Activated T-cell treated with anti-CD3 and anti-CD28 coated beads for 4 hours (primary cell): ENCODE measurements at regions not wholly inside any gene's neighbourhood (a gene's known extent, or its start where the extent isn't known, plus 50 kb on each side); places are given as distances from the start of the nearest gene placed in this dataset.

Source experiments
- DNase-seq: peaks from one replicate; pipeline ENCODE4 v3.0.0-alpha.2; 2020

GRCh38 chr13:72153272-72153671, 286.3 kb upstream of the DACH1 start:
- no peak for DNase-seq

GRCh38 chr13:72151241-72151640, 284.2 kb upstream of the DACH1 start:
- no peak for DNase-seq

- no peak for DNase-seq
Observed at GRCh38 chr13:72150502-72150901, 283.5 kb upstream of the DACH1 start.

GRCh38 chr13:72149701-72150100, 282.7 kb upstream of the DACH1 start:
- no peak for DNase-seq

- no peak for DNase-seq
Observed at GRCh38 chr13:72146816-72147215, 279.8 kb upstream of the DACH1 start.

GRCh38 chr13:72145383-72145782, 278.4 kb upstream of the DACH1 start:
- no peak for DNase-seq

GRCh38 chr13:72144636-72145035, 277.6 kb upstream of the DACH1 start:
- no peak for DNase-seq

- DNase-seq, result no peak
Observed at GRCh38 chr13:72141855-72142519, 275.0 kb upstream of the DACH1 start.

GRCh38 chr13:72139192-72139591, 272.2 kb upstream of the DACH1 start:
- no peak for DNase-seq

GRCh38 chr13:72132075-72132474, 265.1 kb upstream of the DACH1 start:
- DNase-seq, result no peak

GRCh38 chr13:72129117-72129516, 262.1 kb upstream of the DACH1 start:
- DNase-seq, result no peak

GRCh38 chr13:72127031-72127430, 260.0 kb upstream of the DACH1 start:
- DNase-seq, result no peak

- no peak for DNase-seq
Observed at GRCh38 chr13:72126424-72126823, 259.4 kb upstream of the DACH1 start.

- DNase-seq, result no peak
Observed at GRCh38 chr13:72125561-72125960, 258.6 kb upstream of the DACH1 start.

GRCh38 chr13:72122661-72123255, 255.8 kb upstream of the DACH1 start:
- no peak for DNase-seq

GRCh38 chr13:72121466-72121865, 254.5 kb upstream of the DACH1 start:
- no peak for DNase-seq

- no peak for DNase-seq
Observed at GRCh38 chr13:72120632-72121031, 253.6 kb upstream of the DACH1 start.

- no peak for DNase-seq
Observed at GRCh38 chr13:72113931-72114330, 246.9 kb upstream of the DACH1 start.

- DNase-seq, result no peak
Observed at GRCh38 chr13:72113076-72113475, 246.1 kb upstream of the DACH1 start.

- DNase-seq, result no peak
Observed at GRCh38 chr13:72112216-72112615, 245.2 kb upstream of the DACH1 start.

GRCh38 chr13:72109863-72110262, 242.9 kb upstream of the DACH1 start:
- no peak for DNase-seq

GRCh38 chr13:72104656-72105180, 237.7 kb upstream of the DACH1 start:
- no peak for DNase-seq

- no peak for DNase-seq
Observed at GRCh38 chr13:72101768-72102400, 234.9 kb upstream of the DACH1 start.

GRCh38 chr13:72100339-72100738, 233.3 kb upstream of the DACH1 start:
- no peak for DNase-seq
